Breast epithelium (tissue), 3 donors: ENCODE measurements at regions not wholly inside any gene's neighbourhood (a gene's known extent, or its start where the extent isn't known, plus 50 kb on each side); places are given as distances from the start of the nearest gene placed in this dataset.

Experiments
- CTCF ChIP-seq, 3 donors: fragments of 450-650 bp; IDR thresholded peaks; one replicate each; pipeline ENCODE4 v1.5.1; 2016 to 2017; ENCODE audit warnings: antibody characterized with exemption in 3 of 3, mild to moderate bottlenecking in 3 of 3, moderate library complexity in 3 of 3
- POLR2A ChIP-seq: fragments of 450-650 bp; IDR thresholded peaks from one replicate; pipeline ENCODE4 v1.6.1; 2016; ENCODE audit warnings: antibody characterized with exemption, mild to moderate bottlenecking, moderate library complexity
- POLR2AphosphoS5 ChIP-seq, 3 donors: sonication (generic); formaldehyde crosslinking; IDR thresholded peaks; one replicate each; pipeline ENCODE4 v1.6.1; 2017; ENCODE audit warnings: antibody characterized with exemption in 3 of 3

GRCh38 chr15:29542994-29543393 lies 273.4 kb upstream of the NSMCE3 start:
- TF ChIP-seq CTCF (IDR thresholded peaks at IDR 0.05) (no peak), POLR2AphosphoS5 (IDR thresholded peaks at IDR 0.05) (no peak), POLR2A (no peak)
